Right atrium auricular region (tissue), 2 donors: ENCODE measurements at regions not wholly inside any gene's neighbourhood (a gene's known extent, or its start where the extent isn't known, plus 50 kb on each side); places are given as distances from the start of the nearest gene placed in this dataset.

Experiments used
- DNase-seq: peaks from one replicate; pipeline ENCODE4 v3.0.0-alpha.2; 2019; ENCODE audit warnings: low spot score
- H3K27ac ChIP-seq, 2 donors: fragments of 200-600 bp; sonication (generic); 1 replicate in 1 of 2; 2 replicates in 1 of 2; pipeline ENCODE4 v1.5.1; 2016 to 2019
- H3K27me3 ChIP-seq, 2 donors: fragments of 200-600 bp; sonication (generic); one replicate each; pipeline versions ENCODE4 v1.5.1 to v1.6.0; 2017 to 2019
- H3K36me3 ChIP-seq: fragments of 200-600 bp; sonication (generic); one replicate; pipeline ENCODE4 v1.5.1; 2016
- H3K4me1 ChIP-seq, 2 donors: fragments of 200-600 bp; sonication (generic); one replicate each; pipeline versions ENCODE4 v1.5.1 to v1.6.0; 2017 to 2019
- H3K4me3 ChIP-seq, 2 donors: fragments of 200-600 bp; sonication (generic); 1 replicate in 1 of 2; 2 replicates in 1 of 2; pipeline ENCODE4 v1.5.1; 2017 to 2019; ENCODE audit warnings: mild to moderate bottlenecking in 1 of 2, moderate library complexity in 1 of 2
- H3K9me3 ChIP-seq, 2 donors: fragments of 200-600 bp; sonication (generic); one replicate each; pipeline ENCODE4 v1.5.1; 2019
- CTCF ChIP-seq, 2 donors: fragments of 200-600 bp; sonication (generic); IDR thresholded peaks; one replicate each; pipeline ENCODE4 v1.5.1; 2019; ENCODE audit warnings: antibody characterized with exemption in 2 of 2

DNA sequence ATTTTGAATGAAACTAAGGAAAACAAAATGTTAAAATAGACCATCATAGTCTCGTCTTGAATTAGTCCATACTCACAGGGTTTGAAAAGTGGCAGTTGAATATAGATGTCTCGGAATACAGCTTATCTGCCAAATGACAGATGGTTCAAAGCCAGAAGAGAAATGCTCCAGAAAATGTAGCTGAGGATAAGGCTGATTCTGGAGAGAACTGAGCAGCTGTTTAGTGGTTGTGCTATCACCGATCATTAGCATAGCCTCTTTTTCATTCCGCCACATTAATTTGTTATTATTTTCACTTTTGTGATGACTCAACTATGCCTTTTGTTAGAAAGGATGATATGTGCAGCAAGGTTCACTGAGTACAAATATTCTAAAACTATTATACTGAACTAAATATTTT lies 390.2 kb upstream of the MAN1A1 start:
- DNase-seq, result no peak
- H3K4me1 ChIP-seq, result no peaks in the 10 kb centered on the region
- no peaks in the 10 kb centered on the region for H3K27me3 ChIP-seq
- H3K9me3 ChIP-seq, result no peaks in the 10 kb centered on the region
- no peak overlapping the region for H3K27ac ChIP-seq
- H3K36me3 ChIP-seq, result no peaks in the 10 kb centered on the region
- no peak for TF ChIP-seq CTCF (IDR thresholded peaks at IDR 0.05)
- no peak overlapping the region for H3K4me3 ChIP-seq

DNA sequence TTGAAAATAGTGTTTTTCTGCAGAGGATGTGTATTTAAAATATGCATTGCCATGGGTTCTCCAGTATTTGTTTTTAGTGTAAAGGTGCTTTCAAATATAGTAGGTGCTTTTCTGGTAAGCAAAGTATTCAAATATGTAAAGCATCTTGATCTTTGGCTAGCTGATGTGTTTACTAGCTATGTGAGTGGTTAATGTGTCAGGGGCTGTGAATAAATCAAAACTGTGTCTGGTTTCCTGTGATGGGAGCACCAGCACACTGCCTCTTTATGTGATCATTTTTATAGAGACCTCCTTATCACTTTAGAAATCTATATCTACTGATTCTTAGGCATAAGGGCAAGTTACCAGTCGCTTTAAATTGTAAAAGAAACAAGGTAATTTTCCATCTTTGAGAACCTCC lies 388.9 kb upstream of the MAN1A1 start:
- no peaks in the 10 kb centered on the region for H3K36me3 ChIP-seq
- DNase-seq, result no peak
- H3K4me1 ChIP-seq, result no peaks in the 10 kb centered on the region
- no peaks in the 10 kb centered on the region for H3K27me3 ChIP-seq
- no peaks in the 10 kb centered on the region for H3K9me3 ChIP-seq
- no peak overlapping the region for H3K4me3 ChIP-seq
- TF ChIP-seq CTCF (IDR thresholded peaks at IDR 0.05), result no peak
- H3K27ac ChIP-seq, result no peak overlapping the region

- Histone ChIP-seq H3K27me3 (no peaks in the 10 kb centered on the region), H3K9me3 (no peaks in the 10 kb centered on the region), H3K4me3 (no peak overlapping the region), H3K27ac (no peak overlapping the region), H3K4me1 (no peaks in the 10 kb centered on the region), H3K36me3 (no peaks in the 10 kb centered on the region)
- TF ChIP-seq CTCF (IDR thresholded peaks at IDR 0.05), result no peak
- DNase-seq, result no peak
These were observed 386.9 kb upstream of the MAN1A1 start for GRCh38 chr6:119736296-119737021.

DNA sequence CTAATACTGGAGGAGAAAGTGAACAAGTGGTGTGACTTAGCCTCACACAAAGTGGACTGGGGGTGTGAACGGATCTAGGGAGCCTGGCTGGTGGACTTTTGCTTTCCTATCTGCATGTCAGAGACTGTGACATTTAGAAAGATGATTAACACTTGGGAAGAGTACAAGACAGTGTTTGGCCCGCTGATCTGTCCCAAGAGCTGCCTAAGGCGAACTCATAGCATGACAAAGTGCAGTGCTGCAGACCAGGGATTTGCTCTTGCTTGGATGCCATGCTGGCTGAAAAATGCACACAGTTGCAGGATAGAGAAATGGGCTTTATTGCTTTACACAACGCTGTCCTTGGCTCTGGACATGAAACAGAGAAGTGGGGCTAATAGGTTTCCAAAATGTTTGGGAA lies 386.0 kb upstream of the MAN1A1 start:
- no peaks in the 10 kb centered on the region for H3K27me3 ChIP-seq
- H3K4me3 ChIP-seq, result no peak overlapping the region
- TF ChIP-seq CTCF (IDR thresholded peaks at IDR 0.05), result no peak
- no peaks in the 10 kb centered on the region for H3K36me3 ChIP-seq
- H3K9me3 ChIP-seq, result no peaks in the 10 kb centered on the region
- H3K27ac ChIP-seq, result no peak overlapping the region
- no peaks in the 10 kb centered on the region for H3K4me1 ChIP-seq
- DNase-seq, result no peak

DNA sequence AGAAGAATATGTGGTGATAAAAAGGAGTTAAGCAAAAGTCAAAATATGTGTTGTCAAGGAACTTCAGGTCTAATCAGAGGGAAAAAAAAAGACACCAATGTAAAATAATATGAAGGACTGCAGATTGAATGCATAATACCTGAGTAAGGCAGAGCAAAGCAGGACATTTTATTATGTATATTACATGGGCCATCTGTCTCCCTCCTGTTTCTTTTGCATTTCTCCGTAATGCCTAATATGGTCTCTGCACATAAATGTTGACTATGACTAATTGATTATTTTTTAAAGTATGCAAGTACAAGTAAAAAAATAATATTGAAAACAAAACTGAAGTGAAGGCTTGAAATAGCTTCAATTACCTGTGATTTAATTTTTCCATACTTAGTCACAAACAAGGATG lies 384.7 kb upstream of the MAN1A1 start:
- Histone ChIP-seq H3K36me3 (no peaks in the 10 kb centered on the region), H3K27ac (no peak overlapping the region), H3K4me1 (no peaks in the 10 kb centered on the region), H3K27me3 (no peaks in the 10 kb centered on the region), H3K4me3 (no peak overlapping the region), H3K9me3 (peaks cover 0 to 6% of the 10 kb centered on the region in 2 donors)
- no peak for DNase-seq
- TF ChIP-seq CTCF (IDR thresholded peaks at IDR 0.05), result no peak

GRCh38 chr6:119728935-119729334 lies 379.4 kb upstream of the MAN1A1 start:
- no peaks in the 10 kb centered on the region for H3K36me3 ChIP-seq
- no peak for TF ChIP-seq CTCF (IDR thresholded peaks at IDR 0.05)
- H3K4me3 ChIP-seq, result no peak overlapping the region
- no peak overlapping the region for H3K27ac ChIP-seq
- H3K4me1 ChIP-seq, result no peaks in the 10 kb centered on the region
- H3K27me3 ChIP-seq, result no peaks in the 10 kb centered on the region
- DNase-seq, result no peak
- H3K9me3 ChIP-seq, result peaks cover 0 to 6% of the 10 kb centered on the region in 2 donors
